HCT116 (cell line): ENCODE measurements at regions not wholly inside any gene's neighbourhood (a gene's known extent, or its start where the extent isn't known, plus 50 kb on each side); places are given as distances from the start of the nearest gene placed in this dataset.

Source experiments
- ATAC-seq: fragments of 200-7000 bp; cut with Tn5 transposase; 2 replicates; pipeline ENCODE4 v1.9.1; 2020; ENCODE audit warnings: mild to moderate bottlenecking, moderate library complexity
- BruUV-seq: library from RNA; stranded (reverse); fragments of 400-500 nt; replicated peaks from 2 replicates; lab custom pipeline; 2021; lab: Mats Ljungman, UMichigan
- CTCF ChIA-PET: fragments of 300-600 bp; sonication (Branson Sonifier 250); formaldehyde crosslinking; loops from one replicate; lab custom pipeline; 2021; ENCODE audit warnings: antibody characterized with exemption; lab: Charles Lee
- POLR2A ChIA-PET: fragments of 300-600, 350-600 bp; sonication (Branson Sonifier 250); formaldehyde crosslinking; loops from one replicate; lab custom pipeline; 2021; ENCODE audit warnings: antibody characterized with exemption; lab: Charles Lee
- RAD21 ChIA-PET, 2 experiments: fragments of 300-600 bp; sonication (Branson Sonifier 250); formaldehyde crosslinking; loops; one replicate each; lab custom pipeline; 2023; ENCODE audit warnings: low total read pairs in 2 of 2; ENCODE audit not compliant: uncharacterized antibody in 2 of 2, unreplicated experiment in 2 of 2, low non-redundant PET in 1 of 2; lab: Charles Lee
- DNase-seq: peaks from one replicate; pipeline ENCODE4 v3.0.0-alpha.2; 2010; ENCODE audit warnings: low read depth, low spot score
- H2AFZ ChIP-seq: fragments of 200-600 bp; shearing (Covaris generic), sonication (generic); 2 replicates; pipeline ENCODE4 v1.6.1; 2017; ENCODE audit warnings: low read depth, mixed run types, mixed read lengths, antibody characterized with exemption, low read length; ENCODE audit not compliant: poor library complexity, severe bottlenecking
- H3K27ac ChIP-seq: 2 replicates; pipeline ENCODE4 v1.5.1; 2012; ENCODE audit warnings: low read depth, low read length
- H3K27me3 ChIP-seq: fragments of 200-600 bp; sonication (generic); 2 replicates; pipeline ENCODE4 v1.6.1; 2016; ENCODE audit warnings: mixed run types, low read length, mixed read lengths; ENCODE audit not compliant: insufficient read depth
- H3K36me3 ChIP-seq, 2 experiments: fragments of 200-500 bp in 1 of 2; fragments of 200-600 bp in 1 of 2; sonication (Bioruptor generic) in 1 of 2; sonication (generic) in 1 of 2; 2 replicates each; pipeline versions ENCODE4 v1.5.1 to v1.6.1; 2014 to 2016; ENCODE audit warnings: low read length in 2 of 2, inconsistent platforms in 1 of 2, mixed read lengths in 1 of 2, mixed run types in 1 of 2; ENCODE audit not compliant: insufficient read depth in 2 of 2, control insufficient read depth in 1 of 2
- H3K4me1 ChIP-seq, 2 experiments: fragments of 200-600 bp in 1 of 2; sonication (generic) in 1 of 2; 2 replicates each; pipeline versions ENCODE4 v1.5.1 to v1.6.1; 2012 to 2017; ENCODE audit warnings: low read length in 2 of 2, inconsistent platforms in 1 of 2, mild to moderate bottlenecking in 1 of 2, mixed read lengths in 1 of 2, mixed run types in 1 of 2, moderate library complexity in 1 of 2; ENCODE audit not compliant: insufficient read depth in 2 of 2, control insufficient read depth in 1 of 2
- H3K4me2 ChIP-seq: fragments of 200-600 bp; sonication (generic); 2 replicates; pipeline ENCODE4 v1.6.1; 2017; ENCODE audit warnings: mixed run types, low read length, mixed read lengths
- H3K4me3 ChIP-seq, 2 experiments: fragments of 200-600 bp in 1 of 2; sonication (generic) in 1 of 2; replicated peaks in 1 of 2; 2 replicates each; pipeline ENCODE4 v1.5.1; 2011 to 2016; ENCODE audit warnings: low read length in 2 of 2, control low read depth in 1 of 2, low read depth in 1 of 2, mild to moderate bottlenecking in 1 of 2, mixed read lengths in 1 of 2, mixed run types in 1 of 2
- H3K79me2 ChIP-seq: fragments of 200-600 bp; sonication (generic); 2 replicates; pipeline ENCODE4 v1.6.1; 2017; ENCODE audit warnings: mild to moderate bottlenecking, mixed run types, low read length, moderate library complexity, mixed read lengths; ENCODE audit not compliant: insufficient read depth
- H3K9ac ChIP-seq: fragments of 200-600 bp; sonication (generic); 2 replicates; pipeline ENCODE4 v1.6.1; 2016; ENCODE audit warnings: low read length, mixed read lengths
- H3K9me2 ChIP-seq: fragments of 200-600 bp; sonication (generic), shearing (Covaris generic); 2 replicates; pipeline ENCODE4 v1.6.1; 2017; ENCODE audit warnings: mixed run types, mild to moderate bottlenecking, moderate library complexity; ENCODE audit not compliant: insufficient read depth
- H3K9me3 ChIP-seq, 2 experiments: fragments of 200-500 bp in 1 of 2; fragments of 200-600 bp in 1 of 2; sonication (Bioruptor generic) in 1 of 2; sonication (generic) in 1 of 2; 2 replicates each; pipeline ENCODE4 v1.6.1; 2014 to 2017; ENCODE audit warnings: low read length in 2 of 2, mixed read lengths in 2 of 2, inconsistent platforms in 1 of 2, low read depth in 1 of 2, mild to moderate bottlenecking in 1 of 2, mixed run types in 1 of 2, moderate library complexity in 1 of 2; ENCODE audit not compliant: control insufficient read depth in 1 of 2, insufficient read depth in 1 of 2
- H4K20me1 ChIP-seq: fragments of 200-600 bp; sonication (generic), shearing (Covaris generic); 2 replicates; pipeline ENCODE4 v1.6.1; 2017; ENCODE audit warnings: mixed run types, mild to moderate bottlenecking, moderate library complexity; ENCODE audit not compliant: insufficient read depth
- ELF1 ChIP-seq: IDR thresholded peaks from 2 replicates; pipeline ENCODE4 v1.6.1; 2012; ENCODE audit warnings: low read depth, borderline replicate concordance
- EZH2 ChIP-seq: fragments of 200-600 bp; sonication (generic); IDR thresholded peaks from 2 replicates; pipeline ENCODE4 v1.6.1; 2017; ENCODE audit warnings: antibody characterized with exemption, mixed run types
- EZH2phosphoT487 ChIP-seq: fragments of 200-600 bp; IDR thresholded peaks from 2 replicates; pipeline ENCODE4 v1.6.1; 2018; ENCODE audit warnings: antibody characterized with exemption, borderline replicate concordance
- JUND ChIP-seq: IDR thresholded peaks from 2 replicates; pipeline ENCODE4 v1.6.1; 2012
- POLR2AphosphoS5 ChIP-seq: IDR thresholded peaks from 2 replicates; pipeline ENCODE4 v1.6.1; 2011; ENCODE audit warnings: mild to moderate bottlenecking, low read depth, low read length, moderate library complexity
- SIN3A ChIP-seq: IDR thresholded peaks from 2 replicates; pipeline ENCODE4 v1.6.1; 2012; ENCODE audit warnings: low read depth
- SP1 ChIP-seq: IDR thresholded peaks from 2 replicates; pipeline ENCODE4 v1.6.1; 2012; ENCODE audit warnings: low read depth
- TCF7L2 ChIP-seq: IDR thresholded peaks from 2 replicates; pipeline ENCODE4 v1.7.0; 2011; ENCODE audit warnings: borderline replicate concordance, inconsistent platforms; ENCODE audit not compliant: insufficient read depth, insufficient read length; ENCODE audit errors: extremely low read depth
- YY1 ChIP-seq: IDR thresholded peaks from 2 replicates; pipeline ENCODE4 v1.6.1; 2011; ENCODE audit warnings: low read length, low read depth, moderate library complexity, mild to moderate bottlenecking; ENCODE audit not compliant: insufficient replicate concordance; ENCODE audit errors: extremely low read depth
- ZNF274 ChIP-seq: fragments of 200-500 bp; sonication (Bioruptor generic); IDR thresholded peaks from 2 replicates; pipeline ENCODE4 v1.6.1; 2014; ENCODE audit warnings: mild to moderate bottlenecking, low read depth, low read length, inconsistent platforms
- intact Hi-C: fragments of 100-400 bp; cut with micrococcal nuclease; formaldehyde crosslinking; loops from 2 replicates; pipeline ENCODE4 v1.10.0; 2022
- TF ChIP-seq, protein P1 (sequence below): IDR thresholded peaks from 2 replicates; pipeline ENCODE4 v1.6.1; 2011; ENCODE audit warnings: mild to moderate bottlenecking, low read length, moderate library complexity; ENCODE audit not compliant: insufficient replicate concordance; ENCODE audit errors: extremely low read depth
- TF ChIP-seq, protein P2 (sequence below), 3 experiments: fragments of 200-600 bp in 1 of 3; sonication (generic) in 1 of 3; IDR thresholded peaks in 2 of 3; conservative IDR thresholded peaks in 1 of 3; 2 replicates each; pipeline ENCODE4 v1.5.1; 2012 to 2017; ENCODE audit warnings: low read depth in 2 of 3, low read length in 2 of 3, antibody characterized with exemption in 1 of 3, borderline replicate concordance in 1 of 3, control low read depth in 1 of 3, mild to moderate bottlenecking in 1 of 3, mixed read lengths in 1 of 3, mixed run types in 1 of 3, moderate library complexity in 1 of 3; ENCODE audit not compliant: insufficient read depth in 1 of 3

GRCh38 chr5:23755906-23756305, 248.5 kb downstream of the PRDM9 start:
- no peaks in the 10 kb centered on the region for H3K79me2 ChIP-seq
- no peak overlapping the region for H2AFZ ChIP-seq
- H3K4me1 ChIP-seq, result no peaks in the 10 kb centered on the region
- peaks cover 8 to 10% of the 10 kb centered on the region in 2 experiments; a peak in 2 of 4 replicates for H3K9me3 ChIP-seq
- ChIA-PET POLR2A (no interaction called here), RAD21 (no interaction called here), CTCF (no interaction called here)
- intact Hi-C loops, result no loop called here
- no peaks in the 10 kb centered on the region for H3K27me3 ChIP-seq
- no peak for DNase-seq
- H3K4me3 ChIP-seq, result no peak overlapping the region
- TF ChIP-seq, protein P1, sequence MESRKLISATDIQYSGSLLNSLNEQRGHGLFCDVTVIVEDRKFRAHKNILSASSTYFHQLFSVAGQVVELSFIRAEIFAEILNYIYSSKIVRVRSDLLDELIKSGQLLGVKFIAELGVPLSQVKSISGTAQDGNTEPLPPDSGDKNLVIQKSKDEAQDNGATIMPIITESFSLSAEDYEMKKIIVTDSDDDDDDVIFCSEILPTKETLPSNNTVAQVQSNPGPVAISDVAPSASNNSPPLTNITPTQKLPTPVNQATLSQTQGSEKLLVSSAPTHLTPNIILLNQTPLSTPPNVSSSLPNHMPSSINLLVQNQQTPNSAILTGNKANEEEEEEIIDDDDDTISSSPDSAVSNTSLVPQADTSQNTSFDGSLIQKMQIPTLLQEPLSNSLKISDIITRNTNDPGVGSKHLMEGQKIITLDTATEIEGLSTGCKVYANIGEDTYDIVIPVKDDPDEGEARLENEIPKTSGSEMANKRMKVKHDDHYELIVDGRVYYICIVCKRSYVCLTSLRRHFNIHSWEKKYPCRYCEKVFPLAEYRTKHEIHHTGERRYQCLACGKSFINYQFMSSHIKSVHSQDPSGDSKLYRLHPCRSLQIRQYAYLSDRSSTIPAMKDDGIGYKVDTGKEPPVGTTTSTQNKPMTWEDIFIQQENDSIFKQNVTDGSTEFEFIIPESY, result no peak
- TF ChIP-seq SP1 (no peak), JUND (no peak), SIN3A (no peak), ZNF274 (no peak)
- ATAC-seq, result no peak
- no peak overlapping the region for H3K9ac ChIP-seq
- H3K4me2 ChIP-seq, result no peak overlapping the region
- no peaks in the 10 kb centered on the region for H3K36me3 ChIP-seq
- H3K9me2 ChIP-seq, result no peaks in the 10 kb centered on the region
- no peak overlapping the region for H3K27ac ChIP-seq
- H4K20me1 ChIP-seq, result no peaks in the 10 kb centered on the region
- no TSS peak for BruUV-seq

- no peaks in the 10 kb centered on the region for H3K27me3 ChIP-seq
- no peaks in the 10 kb centered on the region for H3K4me1 ChIP-seq
- POLR2A ChIA-PET, result no interaction called here
- peaks cover 8 to 14% of the 10 kb centered on the region in 2 experiments; a peak in 2 of 4 replicates for H3K9me3 ChIP-seq
- H2AFZ ChIP-seq, result no peak overlapping the region
- H3K27ac ChIP-seq, result no peak overlapping the region
- intact Hi-C loops, result no loop called here
- H3K4me2 ChIP-seq, result no peak overlapping the region
- RAD21 ChIA-PET, result no interaction called here
- DNase-seq, result no peak
- H3K79me2 ChIP-seq, result no peaks in the 10 kb centered on the region
- no peaks in the 10 kb centered on the region for H4K20me1 ChIP-seq
- no peaks in the 10 kb centered on the region for H3K36me3 ChIP-seq
- no peak overlapping the region for H3K4me3 ChIP-seq
- CTCF ChIA-PET, result no interaction called here
- BruUV-seq, result no TSS peak
- no peaks in the 10 kb centered on the region for H3K9me2 ChIP-seq
- no peak for ATAC-seq
- no peak overlapping the region for H3K9ac ChIP-seq
- no peak for TF ChIP-seq EZH2phosphoT487
- TF ChIP-seq, protein P2, sequence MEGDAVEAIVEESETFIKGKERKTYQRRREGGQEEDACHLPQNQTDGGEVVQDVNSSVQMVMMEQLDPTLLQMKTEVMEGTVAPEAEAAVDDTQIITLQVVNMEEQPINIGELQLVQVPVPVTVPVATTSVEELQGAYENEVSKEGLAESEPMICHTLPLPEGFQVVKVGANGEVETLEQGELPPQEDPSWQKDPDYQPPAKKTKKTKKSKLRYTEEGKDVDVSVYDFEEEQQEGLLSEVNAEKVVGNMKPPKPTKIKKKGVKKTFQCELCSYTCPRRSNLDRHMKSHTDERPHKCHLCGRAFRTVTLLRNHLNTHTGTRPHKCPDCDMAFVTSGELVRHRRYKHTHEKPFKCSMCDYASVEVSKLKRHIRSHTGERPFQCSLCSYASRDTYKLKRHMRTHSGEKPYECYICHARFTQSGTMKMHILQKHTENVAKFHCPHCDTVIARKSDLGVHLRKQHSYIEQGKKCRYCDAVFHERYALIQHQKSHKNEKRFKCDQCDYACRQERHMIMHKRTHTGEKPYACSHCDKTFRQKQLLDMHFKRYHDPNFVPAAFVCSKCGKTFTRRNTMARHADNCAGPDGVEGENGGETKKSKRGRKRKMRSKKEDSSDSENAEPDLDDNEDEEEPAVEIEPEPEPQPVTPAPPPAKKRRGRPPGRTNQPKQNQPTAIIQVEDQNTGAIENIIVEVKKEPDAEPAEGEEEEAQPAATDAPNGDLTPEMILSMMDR (IDR thresholded peaks at IDR 0.05 in 2 of 3, conservative IDR thresholded peaks at IDR 0.05 in 1 of 3; ENCODE audit: borderline replicate concordance in 1 of 3, insufficient read depth in 1 of 3, low read depth in 2 of 3, low read length in 2 of 3), result no peak
- no peak for TF ChIP-seq TCF7L2
- no peak for TF ChIP-seq JUND
- no peak for TF ChIP-seq EZH2
- no peak for TF ChIP-seq SIN3A
- TF ChIP-seq POLR2AphosphoS5, result no peak
- TF ChIP-seq ZNF274, result no peak
- no peak for TF ChIP-seq YY1
- TF ChIP-seq ELF1, result no peak
These were observed 249.4 kb downstream of the PRDM9 start for GRCh38 chr5:23756779-23757178.
